ENCODE measurements at regions not wholly inside any gene's neighbourhood (a gene's known extent, or its start where the extent isn't known, plus 50 kb on each side); places are given as distances from the start of the nearest gene placed in this dataset.

GRCh38 chr2:133841900-133842299 lies 273.6 kb upstream of the NCKAP5 start:
- Histone ChIP-seq H3K27me3 (replicated peaks; ENCODE audit: control insufficient read depth, insufficient read depth, low read length) (no peaks in the 10 kb centered on the region), H3K36me3 (ENCODE audit: control insufficient read depth, insufficient read depth, low read length) (no peaks in the 10 kb centered on the region), H3K9me3 (no peaks in the 10 kb centered on the region), H3K4me1 (no peaks in the 10 kb centered on the region), H3K4me3 (ENCODE audit: low read depth, low read length) (no peak overlapping the region)
- CTCF ChIA-PET = no interaction called here
- BruUV-seq (replicated peaks) = no TSS peak
- H3K27me3 Mint-ChIP-seq (ENCODE audit: insufficient read depth, unreplicated experiment) = no peaks in the 10 kb centered on the region
- DNase-seq = no peak
- H3K4me1 Mint-ChIP-seq (ENCODE audit: low read depth, unreplicated experiment) = peaks cover 12% of the 10 kb centered on the region
- no peak for TF ChIP-seq CTCF (IDR thresholded peaks at IDR 0.05; ENCODE audit: insufficient read depth in 1 of 2, low read depth in 1 of 2, low read length in 1 of 2, severe bottlenecking in 1 of 2, unreplicated experiment in 1 of 2)
- H3K9me3 Mint-ChIP-seq (ENCODE audit: unreplicated experiment) = no peaks in the 10 kb centered on the region
- H3K27ac Mint-ChIP-seq (ENCODE audit: unreplicated experiment) = no peak overlapping the region
- no peak overlapping the region for H3K4me3 Mint-ChIP-seq (ENCODE audit: unreplicated experiment)
- POLR2A ChIA-PET = no interaction called here
- H3K36me3 Mint-ChIP-seq (ENCODE audit: insufficient read depth, unreplicated experiment) = no peaks in the 10 kb centered on the region
- intact Hi-C loops (cut with micrococcal nuclease; ENCODE audit: unreplicated experiment) = loop anchor here (10.0 kb wide), 2 partner anchors 197 to 667 kb away; no protein-coding TSS in a partner anchor

- BruUV-seq (replicated peaks) = no TSS peak
- Histone ChIP-seq H3K4me3 (ENCODE audit: low read depth, low read length) (no peak overlapping the region), H3K36me3 (ENCODE audit: control insufficient read depth, insufficient read depth, low read length) (no peaks in the 10 kb centered on the region), H3K9me3 (no peaks in the 10 kb centered on the region), H3K4me1 (no peaks in the 10 kb centered on the region), H3K27me3 (replicated peaks; ENCODE audit: control insufficient read depth, insufficient read depth, low read length) (no peaks in the 10 kb centered on the region)
- DNase-seq = no peak
- ChIA-PET CTCF (no interaction called here), POLR2A (no interaction called here)
- H3K27me3 Mint-ChIP-seq (ENCODE audit: insufficient read depth, unreplicated experiment) = no peaks in the 10 kb centered on the region
- no peak overlapping the region for H3K4me3 Mint-ChIP-seq (ENCODE audit: unreplicated experiment)
- H3K36me3 Mint-ChIP-seq (ENCODE audit: insufficient read depth, unreplicated experiment) = no peaks in the 10 kb centered on the region
- no peaks in the 10 kb centered on the region for H3K9me3 Mint-ChIP-seq (ENCODE audit: unreplicated experiment)
- H3K4me1 Mint-ChIP-seq (ENCODE audit: low read depth, unreplicated experiment) = peaks cover 12% of the 10 kb centered on the region
- no peak overlapping the region for H3K27ac Mint-ChIP-seq (ENCODE audit: unreplicated experiment)
- intact Hi-C loops (cut with micrococcal nuclease; ENCODE audit: unreplicated experiment) = loop anchor here (10.0 kb wide), 2 partner anchors 198 to 668 kb away; no protein-coding TSS in a partner anchor
- no peak for TF ChIP-seq CTCF (IDR thresholded peaks at IDR 0.05; ENCODE audit: insufficient read depth in 1 of 2, low read depth in 1 of 2, low read length in 1 of 2, severe bottlenecking in 1 of 2, unreplicated experiment in 1 of 2)
Observed at GRCh38 chr2:133842446-133842845, 274.2 kb upstream of the NCKAP5 start.

GRCh38 chr2:133843091-133843490 lies 274.8 kb upstream of the NCKAP5 start:
- peaks cover 12% of the 10 kb centered on the region for H3K4me1 Mint-ChIP-seq (ENCODE audit: low read depth, unreplicated experiment)
- Histone ChIP-seq H3K4me3 (ENCODE audit: low read depth, low read length) (no peak overlapping the region), H3K36me3 (ENCODE audit: control insufficient read depth, insufficient read depth, low read length) (no peaks in the 10 kb centered on the region), H3K4me1 (no peaks in the 10 kb centered on the region), H3K27me3 (replicated peaks; ENCODE audit: control insufficient read depth, insufficient read depth, low read length) (no peaks in the 10 kb centered on the region), H3K9me3 (no peaks in the 10 kb centered on the region)
- no peak overlapping the region for H3K4me3 Mint-ChIP-seq (ENCODE audit: unreplicated experiment)
- no peaks in the 10 kb centered on the region for H3K36me3 Mint-ChIP-seq (ENCODE audit: insufficient read depth, unreplicated experiment)
- CTCF ChIA-PET = no interaction called here
- POLR2A ChIA-PET = no interaction called here
- BruUV-seq (replicated peaks) = no TSS peak
- no peaks in the 10 kb centered on the region for H3K27me3 Mint-ChIP-seq (ENCODE audit: insufficient read depth, unreplicated experiment)
- no peak for TF ChIP-seq CTCF (IDR thresholded peaks at IDR 0.05; ENCODE audit: insufficient read depth in 1 of 2, low read depth in 1 of 2, low read length in 1 of 2, severe bottlenecking in 1 of 2, unreplicated experiment in 1 of 2)
- intact Hi-C loops (cut with micrococcal nuclease; ENCODE audit: unreplicated experiment) = loop anchor here (10.0 kb wide), 2 partner anchors 198 to 668 kb away; no protein-coding TSS in a partner anchor
- DNase-seq = no peak
- H3K27ac Mint-ChIP-seq (ENCODE audit: unreplicated experiment) = no peak overlapping the region
- no peaks in the 10 kb centered on the region for H3K9me3 Mint-ChIP-seq (ENCODE audit: unreplicated experiment)
